SK-N-SH (cell line): ENCODE measurements at regions not wholly inside any gene's neighbourhood (a gene's known extent, or its start where the extent isn't known, plus 50 kb on each side); places are given as distances from the start of the nearest gene placed in this dataset.

Experiments
- CTCF ChIA-PET: fragments of 300-600, 350-600 bp; formaldehyde crosslinking; extraction: SDS; loops from one replicate; lab custom pipeline; 2021; lab: Yijun Ruan, JAX
- POLR2A ChIA-PET: fragments of 350-600 bp; sonication (Branson Sonifier 250); formaldehyde crosslinking; extraction: SDS; loops from one replicate; lab custom pipeline; 2020; ENCODE audit warnings: antibody characterized with exemption, inconsistent platforms; lab: Yijun Ruan, JAX
- DNase-seq: peaks from one replicate; pipeline ENCODE4 v3.0.0; 2012
- H2AFZ ChIP-seq: fragments of 200-600 bp; sonication (generic); 2 replicates; pipeline ENCODE4 v1.8.1; 2016; ENCODE audit warnings: antibody characterized with exemption, mild to moderate bottlenecking, low read depth
- H3F3A ChIP-seq: fragments of 200-600 bp; sonication (generic); replicated peaks from 2 replicates; pipeline ENCODE3; 2016; ENCODE audit warnings: antibody characterized with exemption, mild to moderate bottlenecking; ENCODE audit not compliant: insufficient read depth
- H3K27ac ChIP-seq, 2 experiments: fragments of 200-500 bp in 1 of 2; fragments of 200-600 bp in 1 of 2; sonication (Bioruptor generic) in 1 of 2; sonication (generic), shearing (Covaris generic) in 1 of 2; 2 replicates each; pipeline versions ENCODE4 v1.5.1 to v1.6.1; 2014 to 2016; ENCODE audit warnings: low read depth in 2 of 2, inconsistent platforms in 1 of 2, low read length in 1 of 2, mild to moderate bottlenecking in 1 of 2, mixed read lengths in 1 of 2
- H3K27me3 ChIP-seq: fragments of 200-600 bp; sonication (generic), shearing (Covaris generic); 2 replicates; pipeline ENCODE4 v1.6.1; 2016; ENCODE audit warnings: mixed run types; ENCODE audit not compliant: insufficient read depth
- H3K36me3 ChIP-seq, 2 experiments: fragments of 200-500 bp in 1 of 2; fragments of 200-600 bp in 1 of 2; sonication (Bioruptor generic) in 1 of 2; sonication (generic) in 1 of 2; replicated peaks in 1 of 2; 2 replicates each; pipeline versions ENCODE3 to v1.5.1; 2014 to 2016; ENCODE audit warnings: low read length in 1 of 2, mild to moderate bottlenecking in 1 of 2; ENCODE audit not compliant: insufficient read depth in 2 of 2, control insufficient read depth in 1 of 2
- H3K4me1 ChIP-seq, 2 experiments: fragments of 200-500 bp in 1 of 2; fragments of 200-600 bp in 1 of 2; sonication (Bioruptor generic) in 1 of 2; sonication (generic), shearing (Covaris generic) in 1 of 2; 2 replicates each; pipeline versions ENCODE4 v1.5.1 to v1.6.1; 2014 to 2016; ENCODE audit warnings: low read depth in 1 of 2, low read length in 1 of 2, mixed run types in 1 of 2; ENCODE audit not compliant: insufficient read depth in 2 of 2, control insufficient read depth in 1 of 2
- H3K4me2 ChIP-seq: fragments of 200-600 bp; sonication (generic), shearing (Covaris generic); 2 replicates; pipeline ENCODE4 v1.6.1; 2017; ENCODE audit warnings: mixed run types
- H3K4me3 ChIP-seq, 2 experiments: fragments of 200-500 bp in 1 of 2; fragments of 200-600 bp in 1 of 2; sonication (Bioruptor generic) in 1 of 2; sonication (generic), shearing (Covaris generic) in 1 of 2; 2 replicates each; pipeline versions ENCODE4 v1.5.1 to v1.8.1; 2014 to 2016; ENCODE audit warnings: low read depth in 2 of 2, inconsistent platforms in 1 of 2, low read length in 1 of 2, mild to moderate bottlenecking in 1 of 2, mixed read lengths in 1 of 2, moderate library complexity in 1 of 2
- H3K79me2 ChIP-seq: fragments of 200-600 bp; sonication (generic); 2 replicates; pipeline ENCODE4 v1.8.1; 2017; ENCODE audit warnings: mild to moderate bottlenecking; ENCODE audit not compliant: insufficient read depth
- H3K9ac ChIP-seq: fragments of 200-600 bp; sonication (generic); 2 replicates; pipeline ENCODE4 v1.6.1; 2017; ENCODE audit warnings: mixed run types
- H3K9me2 ChIP-seq: fragments of 200-600 bp; sonication (generic); 2 replicates; pipeline ENCODE4 v1.6.1; 2017; ENCODE audit warnings: mixed run types
- H3K9me3 ChIP-seq: fragments of 200-600 bp; sonication (generic); 2 replicates; pipeline ENCODE4 v1.6.1; 2017; ENCODE audit warnings: mixed run types, mild to moderate bottlenecking, moderate library complexity
- H4K20me1 ChIP-seq: fragments of 200-600 bp; sonication (generic); 2 replicates; pipeline ENCODE4 v1.6.1; 2017; ENCODE audit warnings: mild to moderate bottlenecking, mixed run types; ENCODE audit not compliant: insufficient read depth
- CHD2 ChIP-seq: fragments of 150-350 bp; IDR thresholded peaks from 2 replicates; pipeline ENCODE4 v1.6.1; 2018; ENCODE audit warnings: low read length; ENCODE audit not compliant: partially characterized antibody
- FOXJ3 ChIP-seq: sonication (generic); formaldehyde crosslinking; IDR thresholded peaks from 2 replicates; pipeline ENCODE4 v1.5.1; 2020; ENCODE audit warnings: mild to moderate bottlenecking, missing genetic modification reagents
- GABPA ChIP-seq: IDR thresholded peaks from 2 replicates; pipeline ENCODE4 v1.4.0; 2012; ENCODE audit warnings: low read depth, mild to moderate bottlenecking
- GATA2 ChIP-seq: sonication (generic); formaldehyde crosslinking; IDR thresholded peaks from 2 replicates; pipeline ENCODE4 v1.5.0; 2020; ENCODE audit warnings: mild to moderate bottlenecking, missing genetic modification reagents
- JUND ChIP-seq: IDR thresholded peaks from 2 replicates; pipeline ENCODE4 v1.4.0; 2012
- MEF2A ChIP-seq: IDR thresholded peaks from 2 replicates; pipeline ENCODE4 v1.4.0; 2012; ENCODE audit warnings: low read depth, borderline replicate concordance
- NFIC ChIP-seq: IDR thresholded peaks from 2 replicates; pipeline ENCODE4 v1.4.0; 2012; ENCODE audit warnings: borderline replicate concordance
- POLR2AphosphoS5 ChIP-seq: IDR thresholded peaks from 2 replicates; pipeline ENCODE4 v1.6.1; 2012; ENCODE audit warnings: low read depth, low read length
- RAD21 ChIP-seq: IDR thresholded peaks from 2 replicates; pipeline ENCODE4 v1.6.1; 2012; ENCODE audit warnings: mild to moderate bottlenecking, low read length
- RXRA ChIP-seq: IDR thresholded peaks from 2 replicates; pipeline ENCODE4 v1.4.0; 2012; ENCODE audit warnings: low read depth, mild to moderate bottlenecking, borderline replicate concordance
- SIN3A ChIP-seq: IDR thresholded peaks from 2 replicates; pipeline ENCODE4 v1.6.1; 2012; ENCODE audit warnings: low read depth, mild to moderate bottlenecking, low read length, moderate library complexity, borderline replicate concordance
- TEAD4 ChIP-seq: IDR thresholded peaks from 2 replicates; pipeline ENCODE4 v1.4.0; 2012; ENCODE audit warnings: mild to moderate bottlenecking, borderline replicate concordance; ENCODE audit not compliant: insufficient read depth
- YY1 ChIP-seq: IDR thresholded peaks from 2 replicates; pipeline ENCODE4 v1.4.0; 2012; ENCODE audit warnings: low read depth, mild to moderate bottlenecking
- WGBS: methylation state at CpG from one replicate; pipeline ENCODE4 v1.1.6; 2017; ENCODE audit warnings: low lambda C conversion rate; 5-methylcytosine and 5-hydroxymethylcytosine counted together
- TF ChIP-seq, protein P1 (sequence below): fragments of 150-350 bp; IDR thresholded peaks from 2 replicates; pipeline ENCODE4 v1.6.1; 2016; ENCODE audit warnings: mild to moderate bottlenecking, low read depth, low read length
- TF ChIP-seq, protein P2 (sequence below): IDR thresholded peaks from 2 replicates; pipeline ENCODE4 v1.4.0; 2012; ENCODE audit warnings: low read depth, borderline replicate concordance
- TF ChIP-seq, protein P3 (sequence below): fragments of 200-600 bp; sonication (generic); IDR thresholded peaks from 2 replicates; pipeline ENCODE4 v1.6.1; 2017; ENCODE audit warnings: antibody characterized with exemption, mild to moderate bottlenecking, moderate library complexity
- TF ChIP-seq, protein P4 (sequence below): fragments of 150-350 bp; IDR thresholded peaks from 2 replicates; pipeline ENCODE4 v1.6.1; 2017; ENCODE audit warnings: antibody characterized with exemption, low read length, low read depth, borderline replicate concordance
- TF ChIP-seq, protein P5 (sequence below): IDR thresholded peaks from 2 replicates; pipeline ENCODE4; 2012

DNA sequence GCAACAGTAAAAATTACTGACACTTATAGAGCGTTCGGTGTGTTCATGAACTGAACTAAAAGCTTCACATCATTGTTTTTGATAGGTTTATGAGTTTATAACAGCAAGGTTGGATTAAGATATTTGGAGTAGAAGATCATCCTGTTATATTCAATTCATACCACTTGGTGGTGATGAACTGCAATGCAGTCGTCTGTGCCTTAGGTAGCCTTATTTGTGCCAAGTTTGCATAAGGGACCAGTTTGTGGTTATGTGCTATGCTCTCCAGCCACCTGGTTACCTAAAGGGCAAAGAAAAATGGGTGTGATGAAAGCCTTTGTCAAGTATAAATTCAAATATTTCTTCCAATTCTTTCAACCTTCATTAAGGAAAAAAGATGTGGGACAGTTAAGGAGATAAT lies 150.9 kb upstream of the KCNH7 start:
- no peak overlapping the region for H3K4me2 ChIP-seq
- H3F3A ChIP-seq: no peaks in the 10 kb centered on the region
- H3K4me1 ChIP-seq: no peaks in the 10 kb centered on the region
- no peak for DNase-seq
- H4K20me1 ChIP-seq: no peaks in the 10 kb centered on the region
- no peak overlapping the region for H2AFZ ChIP-seq
- H3K27me3 ChIP-seq: no peaks in the 10 kb centered on the region
- 16% methylated on average over 3 of the region's 3 CpGs for WGBS
- H3K36me3 ChIP-seq: no peaks in the 10 kb centered on the region
- no peak overlapping the region for H3K4me3 ChIP-seq
- H3K79me2 ChIP-seq: no peaks in the 10 kb centered on the region
- no peaks in the 10 kb centered on the region for H3K9me3 ChIP-seq
- no peaks in the 10 kb centered on the region for H3K9me2 ChIP-seq
- POLR2A ChIA-PET: no interaction called here
- H3K9ac ChIP-seq: no peak overlapping the region
- H3K27ac ChIP-seq: no peak overlapping the region
- CTCF ChIA-PET: no interaction called here
- TF ChIP-seq SIN3A: no peak
- no peak for TF ChIP-seq TEAD4
- no peak for TF ChIP-seq MEF2A
- TF ChIP-seq, protein P1, sequence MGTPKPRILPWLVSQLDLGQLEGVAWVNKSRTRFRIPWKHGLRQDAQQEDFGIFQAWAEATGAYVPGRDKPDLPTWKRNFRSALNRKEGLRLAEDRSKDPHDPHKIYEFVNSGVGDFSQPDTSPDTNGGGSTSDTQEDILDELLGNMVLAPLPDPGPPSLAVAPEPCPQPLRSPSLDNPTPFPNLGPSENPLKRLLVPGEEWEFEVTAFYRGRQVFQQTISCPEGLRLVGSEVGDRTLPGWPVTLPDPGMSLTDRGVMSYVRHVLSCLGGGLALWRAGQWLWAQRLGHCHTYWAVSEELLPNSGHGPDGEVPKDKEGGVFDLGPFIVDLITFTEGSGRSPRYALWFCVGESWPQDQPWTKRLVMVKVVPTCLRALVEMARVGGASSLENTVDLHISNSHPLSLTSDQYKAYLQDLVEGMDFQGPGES: no peak
- TF ChIP-seq, protein P2, sequence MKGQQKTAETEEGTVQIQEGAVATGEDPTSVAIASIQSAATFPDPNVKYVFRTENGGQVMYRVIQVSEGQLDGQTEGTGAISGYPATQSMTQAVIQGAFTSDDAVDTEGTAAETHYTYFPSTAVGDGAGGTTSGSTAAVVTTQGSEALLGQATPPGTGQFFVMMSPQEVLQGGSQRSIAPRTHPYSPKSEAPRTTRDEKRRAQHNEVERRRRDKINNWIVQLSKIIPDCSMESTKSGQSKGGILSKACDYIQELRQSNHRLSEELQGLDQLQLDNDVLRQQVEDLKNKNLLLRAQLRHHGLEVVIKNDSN: no peak
- TF ChIP-seq GATA2 (CRISPR knock-in tag): no peak
- TF ChIP-seq, protein P3, sequence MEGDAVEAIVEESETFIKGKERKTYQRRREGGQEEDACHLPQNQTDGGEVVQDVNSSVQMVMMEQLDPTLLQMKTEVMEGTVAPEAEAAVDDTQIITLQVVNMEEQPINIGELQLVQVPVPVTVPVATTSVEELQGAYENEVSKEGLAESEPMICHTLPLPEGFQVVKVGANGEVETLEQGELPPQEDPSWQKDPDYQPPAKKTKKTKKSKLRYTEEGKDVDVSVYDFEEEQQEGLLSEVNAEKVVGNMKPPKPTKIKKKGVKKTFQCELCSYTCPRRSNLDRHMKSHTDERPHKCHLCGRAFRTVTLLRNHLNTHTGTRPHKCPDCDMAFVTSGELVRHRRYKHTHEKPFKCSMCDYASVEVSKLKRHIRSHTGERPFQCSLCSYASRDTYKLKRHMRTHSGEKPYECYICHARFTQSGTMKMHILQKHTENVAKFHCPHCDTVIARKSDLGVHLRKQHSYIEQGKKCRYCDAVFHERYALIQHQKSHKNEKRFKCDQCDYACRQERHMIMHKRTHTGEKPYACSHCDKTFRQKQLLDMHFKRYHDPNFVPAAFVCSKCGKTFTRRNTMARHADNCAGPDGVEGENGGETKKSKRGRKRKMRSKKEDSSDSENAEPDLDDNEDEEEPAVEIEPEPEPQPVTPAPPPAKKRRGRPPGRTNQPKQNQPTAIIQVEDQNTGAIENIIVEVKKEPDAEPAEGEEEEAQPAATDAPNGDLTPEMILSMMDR: no peak
- TF ChIP-seq GABPA: no peak
- TF ChIP-seq POLR2AphosphoS5: no peak
- TF ChIP-seq FOXJ3 (CRISPR knock-in tag): no peak
- TF ChIP-seq, protein P4, sequence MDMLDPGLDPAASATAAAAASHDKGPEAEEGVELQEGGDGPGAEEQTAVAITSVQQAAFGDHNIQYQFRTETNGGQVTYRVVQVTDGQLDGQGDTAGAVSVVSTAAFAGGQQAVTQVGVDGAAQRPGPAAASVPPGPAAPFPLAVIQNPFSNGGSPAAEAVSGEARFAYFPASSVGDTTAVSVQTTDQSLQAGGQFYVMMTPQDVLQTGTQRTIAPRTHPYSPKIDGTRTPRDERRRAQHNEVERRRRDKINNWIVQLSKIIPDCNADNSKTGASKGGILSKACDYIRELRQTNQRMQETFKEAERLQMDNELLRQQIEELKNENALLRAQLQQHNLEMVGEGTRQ: no peak
- no peak for TF ChIP-seq NFIC
- no peak for TF ChIP-seq YY1

DNA sequence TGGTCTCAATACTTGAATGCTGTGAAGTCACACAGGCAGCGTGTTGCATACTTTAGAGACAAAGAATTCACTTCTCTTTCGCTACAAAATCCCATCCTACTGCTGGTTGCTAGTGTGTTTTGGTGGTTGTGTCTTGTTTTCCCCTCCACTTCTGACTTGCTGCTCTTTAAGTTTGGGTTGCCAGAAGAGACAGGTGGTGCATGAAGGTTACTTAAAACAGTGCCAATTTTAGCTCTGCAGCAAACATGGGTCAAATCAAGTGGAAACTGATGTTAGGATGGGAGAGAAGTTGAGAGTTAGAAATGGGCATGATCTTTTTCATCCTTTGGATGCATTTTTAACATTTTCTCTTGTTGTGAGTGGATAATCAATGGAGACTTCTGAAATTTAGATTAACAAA lies 136.2 kb upstream of the KCNH7 start:
- POLR2A ChIA-PET: no interaction called here
- H3K9me3 ChIP-seq: no peaks in the 10 kb centered on the region
- no peak overlapping the region for H3K4me3 ChIP-seq
- H3K36me3 ChIP-seq: no peaks in the 10 kb centered on the region
- H2AFZ ChIP-seq: no peak overlapping the region
- DNase-seq: no peak
- CTCF ChIA-PET: no interaction called here
- no peaks in the 10 kb centered on the region for H4K20me1 ChIP-seq
- H3K4me2 ChIP-seq: no peak overlapping the region
- no peaks in the 10 kb centered on the region for H3K79me2 ChIP-seq
- no peak overlapping the region for H3K27ac ChIP-seq
- no peaks in the 10 kb centered on the region for H3F3A ChIP-seq
- 13% methylated on average over 2 of the region's 2 CpGs for WGBS
- no peak overlapping the region for H3K9ac ChIP-seq
- H3K4me1 ChIP-seq: no peaks in the 10 kb centered on the region
- no peaks in the 10 kb centered on the region for H3K27me3 ChIP-seq
- H3K9me2 ChIP-seq: no peaks in the 10 kb centered on the region
- TF ChIP-seq, protein P1: no peak
- TF ChIP-seq NFIC: no peak
- no peak for TF ChIP-seq YY1
- no peak for TF ChIP-seq RAD21
- no peak for TF ChIP-seq CHD2
- TF ChIP-seq, protein P5, sequence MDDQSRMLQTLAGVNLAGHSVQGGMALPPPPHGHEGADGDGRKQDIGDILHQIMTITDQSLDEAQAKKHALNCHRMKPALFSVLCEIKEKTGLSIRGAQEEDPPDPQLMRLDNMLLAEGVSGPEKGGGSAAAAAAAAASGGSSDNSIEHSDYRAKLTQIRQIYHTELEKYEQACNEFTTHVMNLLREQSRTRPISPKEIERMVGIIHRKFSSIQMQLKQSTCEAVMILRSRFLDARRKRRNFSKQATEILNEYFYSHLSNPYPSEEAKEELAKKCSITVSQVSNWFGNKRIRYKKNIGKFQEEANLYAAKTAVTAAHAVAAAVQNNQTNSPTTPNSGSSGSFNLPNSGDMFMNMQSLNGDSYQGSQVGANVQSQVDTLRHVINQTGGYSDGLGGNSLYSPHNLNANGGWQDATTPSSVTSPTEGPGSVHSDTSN: no peak
- no peak for TF ChIP-seq RXRA
- no peak for TF ChIP-seq JUND
- TF ChIP-seq, protein P4: no peak
- TF ChIP-seq, protein P3: no peak
